Middle frontal gyrus (tissue), 1 donor: ENCODE measurements at regions not wholly inside any gene's neighbourhood (a gene's known extent, or its start where the extent isn't known, plus 50 kb on each side); places are given as distances from the start of the nearest gene placed in this dataset.

Source experiments
- DNase-seq: peaks from one replicate; pipeline ENCODE4 v3.0.0-alpha.2; 2015; ENCODE audit warnings: low spot score; ENCODE audit errors: extremely low spot score

DNA sequence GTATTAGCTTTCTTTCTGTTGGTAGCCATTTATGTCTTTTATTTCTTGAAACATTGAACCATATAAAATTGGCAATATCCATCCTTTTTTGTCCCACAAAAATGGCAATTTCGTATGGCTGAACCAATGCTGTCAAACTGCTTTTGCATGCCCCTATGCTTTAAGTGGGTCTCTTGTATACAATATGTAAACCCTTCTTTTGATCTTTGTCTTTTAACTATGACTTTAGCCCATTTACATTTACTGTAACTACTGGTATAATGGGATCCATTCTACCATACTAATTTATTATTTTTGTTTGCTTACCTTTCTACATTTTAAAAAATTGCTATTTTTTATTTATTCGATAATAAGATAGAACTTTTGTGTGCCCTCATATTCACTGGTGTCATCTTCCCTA, 93.4 kb downstream of the TENT4A start:
- no peak for DNase-seq

DNA sequence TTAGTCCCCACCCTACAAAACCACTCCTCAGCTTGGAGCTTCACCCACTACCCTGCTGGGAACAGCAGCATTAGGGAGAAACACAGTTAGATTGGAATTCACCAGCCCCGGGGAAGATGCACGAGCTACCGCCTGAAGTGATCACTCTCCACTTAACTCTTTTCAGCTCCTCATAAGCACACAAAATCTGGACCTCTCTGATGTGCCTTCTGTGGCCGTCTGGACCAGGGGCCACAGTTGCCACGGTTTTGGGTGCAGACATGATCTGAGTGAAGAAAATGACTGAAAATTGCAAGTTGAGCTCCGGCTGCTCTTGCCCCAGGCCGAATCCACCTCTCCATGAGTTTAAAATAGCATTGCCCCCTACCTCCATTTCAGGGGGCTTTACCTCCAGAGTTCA, 95.2 kb downstream of the TENT4A start:
- DNase-seq, result no peak

DNA sequence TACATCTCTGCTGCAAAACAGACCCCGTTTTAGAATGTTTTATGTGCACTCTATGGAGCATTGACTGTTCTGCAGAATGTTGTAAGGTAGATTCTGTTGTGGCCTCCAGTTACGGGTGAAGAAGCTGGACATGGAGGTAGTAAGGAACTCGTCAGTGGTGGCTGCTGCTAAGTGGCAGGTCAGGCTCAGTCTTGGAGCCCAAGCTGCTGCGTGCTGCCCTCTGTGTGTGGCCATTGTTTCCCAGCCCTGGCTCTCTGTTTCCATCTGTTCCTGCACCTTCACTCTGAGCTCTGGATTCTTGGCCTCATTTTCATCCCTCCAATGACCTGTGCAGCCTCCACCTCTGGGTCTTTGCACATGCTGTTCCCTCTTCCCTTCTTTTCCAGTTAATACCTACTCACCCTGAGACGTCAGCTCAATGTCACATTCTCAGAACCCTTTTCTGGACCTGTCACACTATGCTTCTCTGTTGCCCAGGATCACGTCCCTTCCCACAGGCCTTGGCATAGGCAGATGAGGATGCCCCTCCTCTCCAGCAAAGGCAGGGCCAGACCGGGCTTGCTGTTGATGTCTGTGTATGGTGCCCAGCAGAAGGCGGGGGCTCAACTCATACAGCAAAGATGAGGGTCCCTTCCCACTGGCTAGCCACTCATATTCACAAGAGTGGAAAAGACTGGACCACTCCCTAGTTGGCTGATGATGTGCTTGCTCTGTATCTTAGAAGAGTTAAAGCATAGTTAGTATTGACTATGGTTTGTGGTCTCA, 97.6 kb downstream of the TENT4A start:
- DNase-seq, result no peak

DNA sequence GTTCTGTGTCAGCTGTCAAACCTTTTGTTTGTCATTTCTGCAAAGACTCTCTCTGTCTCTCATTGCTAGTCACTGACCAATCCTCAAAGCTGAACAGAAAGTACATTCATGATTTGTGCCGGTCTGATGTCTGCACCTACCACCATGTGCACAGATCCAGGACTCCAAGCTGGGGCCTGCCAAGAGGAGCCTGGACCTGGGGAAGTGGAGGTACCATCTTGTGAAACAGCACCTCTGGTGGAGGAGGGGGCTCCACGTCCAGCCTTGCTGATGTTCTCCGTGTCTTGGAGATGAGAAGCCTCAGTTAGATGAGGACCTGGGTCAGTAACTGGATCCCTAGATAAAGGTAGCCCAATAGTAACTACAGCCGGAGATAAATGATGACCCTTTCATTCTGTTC, 98.9 kb downstream of the TENT4A start:
- no peak for DNase-seq

DNA sequence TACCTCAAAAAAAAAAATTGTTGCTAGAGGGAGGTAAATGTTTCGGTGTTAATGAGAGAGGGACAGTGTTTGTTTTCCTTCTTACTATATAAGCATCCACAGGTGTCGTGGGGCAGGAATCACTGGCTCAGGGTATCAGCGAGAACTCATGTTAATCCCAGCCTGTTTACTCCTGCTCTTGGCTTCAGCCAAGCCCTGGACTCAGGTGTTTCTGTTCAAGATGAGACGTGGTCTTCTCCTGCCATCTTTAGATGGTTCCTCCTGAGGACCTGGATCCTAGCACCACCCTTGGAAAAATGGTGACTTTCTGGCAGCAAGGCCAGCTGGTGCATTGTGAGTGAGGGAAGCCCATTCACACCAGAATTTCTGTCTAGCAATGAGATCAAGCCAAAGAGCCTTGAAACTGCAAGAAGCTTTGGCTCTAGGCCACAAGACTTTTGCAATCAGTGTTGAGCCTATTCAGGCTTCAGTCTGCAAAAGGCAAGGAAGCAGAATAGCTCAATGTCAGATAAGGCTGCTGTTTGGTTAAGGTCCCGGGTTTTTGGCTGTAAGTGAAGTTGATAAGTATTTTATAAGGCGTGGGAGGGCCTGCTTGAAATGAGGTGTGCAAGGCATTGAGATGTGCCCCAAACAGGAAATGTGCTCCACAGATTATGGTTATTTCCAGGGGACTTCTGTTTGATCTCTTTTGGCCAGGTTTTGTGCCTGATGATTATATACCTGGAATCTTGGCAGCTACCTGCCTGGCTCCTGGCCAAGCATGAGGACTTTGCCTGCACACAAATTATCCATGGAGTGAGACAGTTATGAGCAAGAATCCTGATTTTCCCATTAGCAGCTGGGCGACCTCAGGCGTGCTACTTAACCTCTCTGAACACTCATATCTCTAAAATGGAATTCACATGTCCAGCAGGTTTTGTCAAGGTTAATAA, 99.8 kb downstream of the TENT4A start:
- no peak for DNase-seq

DNA sequence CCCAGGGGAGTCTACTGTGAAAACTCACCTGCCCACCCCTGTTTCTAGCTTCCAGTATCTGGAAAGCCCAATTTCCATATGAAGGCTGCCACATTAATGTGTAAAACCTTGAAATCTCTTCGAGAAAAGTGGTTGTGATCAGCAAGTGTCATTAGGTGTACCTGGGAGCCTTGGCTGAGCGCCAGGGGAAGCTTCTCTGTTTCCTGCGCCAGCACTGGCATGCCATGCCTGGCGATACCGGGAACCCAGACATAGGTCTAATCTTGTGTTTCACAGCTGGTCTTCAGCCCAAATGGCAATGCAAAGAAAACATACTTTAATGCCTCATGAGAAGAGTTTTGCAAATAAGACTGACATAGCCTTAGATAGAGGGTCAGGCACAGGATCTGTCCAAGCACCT, 101.6 kb downstream of the TENT4A start:
- no peak for DNase-seq

DNA sequence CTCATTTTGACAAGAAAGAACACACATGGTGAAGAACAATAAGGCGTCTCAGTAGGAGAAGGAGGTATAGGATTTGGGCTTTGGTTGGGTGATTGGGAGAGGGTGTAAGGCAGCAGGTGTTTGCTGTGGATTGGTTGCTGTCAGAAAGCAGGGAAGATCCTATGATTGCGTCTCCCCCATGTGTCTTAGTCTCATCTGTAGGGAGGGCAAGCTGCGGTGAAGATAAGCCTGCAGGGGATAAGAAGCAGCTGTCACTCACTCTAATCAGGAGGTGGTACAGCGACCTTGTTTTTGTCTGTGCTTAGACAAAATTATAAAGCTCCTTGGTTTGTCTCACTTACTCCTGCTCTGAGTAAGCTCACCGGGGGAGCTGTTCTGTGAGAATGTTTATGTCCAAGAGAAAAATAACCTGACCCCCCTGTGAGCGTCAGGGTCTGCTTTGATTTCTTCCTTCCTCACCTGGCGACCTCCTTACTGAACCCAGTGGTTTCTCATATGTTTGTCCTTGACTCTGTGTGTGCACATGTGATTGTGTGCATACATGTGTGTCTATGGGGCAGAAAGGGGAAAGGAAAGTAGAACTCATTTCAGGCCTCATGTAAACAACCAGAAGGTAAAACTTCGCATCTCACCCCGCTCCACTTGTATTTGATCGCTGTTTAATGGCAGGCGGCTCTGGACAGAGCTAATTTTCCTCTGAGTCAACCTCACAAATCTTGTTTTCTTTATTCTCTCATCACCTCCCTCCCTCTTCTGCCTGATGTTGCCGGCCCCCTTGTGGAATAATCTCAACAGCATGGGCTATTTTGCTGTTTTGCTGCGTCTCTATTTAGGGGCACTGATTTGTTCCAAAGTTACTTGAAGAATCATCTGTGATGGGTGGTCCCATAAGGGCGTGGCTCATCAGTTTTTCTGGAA, 105.6 kb downstream of the TENT4A start:
- DNase-seq, result no peak

DNA sequence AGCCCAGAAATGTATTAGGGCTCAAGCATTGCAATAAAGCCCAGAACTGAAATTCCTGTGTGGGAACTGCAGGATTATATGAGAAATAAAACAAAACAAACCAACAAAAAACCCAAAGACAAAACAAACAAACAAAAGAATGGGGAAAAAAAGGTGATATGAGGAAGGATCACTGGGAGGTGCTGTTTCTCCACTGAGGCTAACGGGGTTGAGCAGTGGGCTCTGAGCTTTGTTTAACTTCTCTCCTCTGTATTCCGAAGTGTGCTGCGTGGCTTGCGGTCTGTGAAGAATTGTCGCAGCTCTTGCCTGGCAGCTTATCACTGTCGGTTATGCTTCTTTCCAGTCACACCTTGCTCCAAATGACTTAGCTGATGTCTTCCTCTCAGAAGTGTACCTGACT, 106.3 kb downstream of the TENT4A start:
- no peak for DNase-seq

DNA sequence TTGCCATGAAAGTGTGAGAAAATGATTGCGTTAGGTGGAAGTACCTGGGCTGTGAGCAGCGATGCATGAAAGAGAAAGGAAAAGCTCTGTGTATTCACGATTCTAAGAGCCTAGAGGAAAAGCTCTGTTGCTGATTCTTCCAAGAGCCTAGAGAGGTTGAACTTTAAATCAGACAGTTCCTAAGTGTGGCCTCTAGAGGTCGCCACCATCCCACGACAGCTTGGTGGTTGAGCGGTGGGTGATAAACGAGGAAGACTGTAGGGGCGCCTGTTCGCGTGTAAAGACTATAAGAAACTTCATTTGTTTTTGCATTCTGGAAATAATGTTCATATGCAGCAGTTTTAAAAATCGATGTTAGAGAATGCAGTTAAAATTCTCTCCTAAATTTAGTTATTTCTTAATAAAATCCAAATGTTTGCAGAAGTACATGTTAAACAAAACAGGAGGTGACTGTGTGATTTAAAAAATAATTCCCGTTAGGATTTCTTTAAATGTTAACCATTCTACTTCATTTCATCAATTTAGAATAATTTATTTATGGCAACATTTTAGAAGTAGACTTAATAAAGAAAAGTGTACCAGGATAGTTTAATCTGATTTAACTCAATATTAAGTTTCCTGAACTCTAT, 107.7 kb downstream of the TENT4A start:
- DNase-seq, result no peak

DNA sequence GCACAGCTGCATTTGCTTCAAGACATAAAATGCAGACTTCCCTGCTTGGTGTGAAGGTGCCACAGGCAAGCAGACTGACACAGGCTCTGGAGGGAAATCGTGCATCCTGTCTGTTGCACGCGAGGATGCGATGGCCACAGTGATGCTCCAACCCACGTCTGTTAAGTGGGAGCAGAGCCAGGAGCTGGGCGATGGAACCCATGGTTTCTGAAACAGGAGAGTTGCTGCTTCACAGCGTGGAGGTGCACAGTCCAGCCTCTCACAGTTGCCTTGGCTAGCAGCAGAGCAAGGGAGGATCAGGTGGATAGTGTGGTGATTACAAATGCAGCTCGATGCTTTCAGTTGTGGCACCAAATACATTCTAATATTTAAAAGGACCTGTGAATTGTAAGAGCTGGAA, 108.8 kb downstream of the TENT4A start:
- no peak for DNase-seq

DNA sequence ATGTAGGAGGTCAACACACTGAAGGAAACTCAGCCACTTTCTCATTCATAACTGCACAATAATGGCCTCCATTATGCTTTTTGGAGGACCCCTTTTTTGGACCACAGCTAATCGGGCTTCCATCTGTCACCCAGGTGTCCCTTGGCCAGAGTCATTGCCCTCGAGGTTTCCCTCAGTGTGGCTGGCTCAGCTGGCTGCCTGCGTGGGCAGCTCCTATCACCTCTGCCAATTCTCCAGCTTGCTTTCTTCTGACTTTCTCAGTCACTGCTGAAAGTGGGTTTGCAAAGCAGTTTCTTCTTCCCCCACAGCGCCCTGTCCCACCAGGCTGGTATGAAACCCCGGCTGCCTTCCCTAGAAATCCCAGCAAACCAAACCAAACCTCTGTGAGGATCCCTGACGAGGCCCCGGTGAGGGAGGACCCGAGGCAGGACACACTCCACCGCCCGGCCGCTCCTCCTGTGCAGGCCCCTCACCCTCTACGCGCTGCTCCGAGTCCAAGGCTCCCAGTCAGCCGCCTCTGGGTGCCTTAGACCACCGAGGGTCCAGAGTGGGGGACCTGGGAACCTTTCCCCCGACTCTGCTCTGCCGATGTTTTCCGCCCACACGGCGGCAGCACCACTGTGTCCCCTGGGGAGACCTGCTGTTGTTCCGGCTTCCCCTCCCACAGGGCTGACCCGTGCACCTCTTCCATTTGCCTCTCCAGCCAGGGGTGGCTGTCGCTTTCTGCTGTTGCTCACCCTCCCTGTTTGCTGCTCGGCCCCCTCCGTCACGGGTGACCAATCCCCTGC, 109.5 kb downstream of the TENT4A start:
- no peak for DNase-seq

DNA sequence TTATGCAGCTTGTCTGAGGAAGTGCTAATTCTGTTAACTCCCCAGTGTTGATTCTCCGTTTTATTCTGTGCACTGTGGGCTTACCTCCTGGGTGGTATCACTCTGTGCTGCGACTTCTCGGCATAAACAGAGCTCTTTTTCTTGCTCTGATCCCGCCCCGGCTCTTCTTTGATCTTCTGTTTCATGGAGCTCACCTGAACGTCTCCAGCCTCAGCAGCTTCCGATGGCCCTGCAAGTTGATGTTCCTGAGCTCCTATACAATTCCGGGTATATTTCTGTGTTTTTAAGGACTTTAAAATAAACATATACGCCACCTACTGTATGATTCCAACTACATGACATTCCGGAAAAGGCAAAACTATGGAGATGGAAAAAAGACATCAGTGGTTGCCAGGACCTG, 110.8 kb downstream of the TENT4A start:
- DNase-seq, result no peak

DNA sequence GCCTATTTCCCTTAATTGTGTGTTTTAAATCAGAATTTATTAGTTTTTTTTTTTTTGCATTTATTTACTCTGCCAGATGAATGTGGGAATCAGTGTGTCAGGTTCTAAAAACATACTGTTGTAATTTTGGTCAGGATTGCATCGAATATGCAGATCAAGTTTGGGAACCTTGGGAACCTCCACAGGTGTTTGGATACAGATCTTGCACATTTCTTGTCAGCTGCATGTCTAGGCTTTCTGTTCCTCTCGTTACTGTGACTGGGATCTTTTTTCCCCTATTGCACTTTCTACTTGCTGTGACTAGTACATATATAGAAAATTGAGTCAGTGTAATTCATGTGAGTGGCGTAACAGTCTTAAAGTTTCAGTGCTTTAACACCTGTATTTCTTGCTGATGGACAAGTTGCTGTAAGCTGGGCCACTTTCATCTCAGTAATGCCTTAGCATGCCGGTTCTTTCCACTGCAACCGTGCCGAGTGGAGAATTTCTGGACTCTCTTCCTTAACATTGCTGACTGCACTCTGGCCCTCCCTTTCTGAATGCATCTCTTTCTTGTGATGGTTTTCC, 112.5 kb downstream of the TENT4A start:
- no peak for DNase-seq

DNA sequence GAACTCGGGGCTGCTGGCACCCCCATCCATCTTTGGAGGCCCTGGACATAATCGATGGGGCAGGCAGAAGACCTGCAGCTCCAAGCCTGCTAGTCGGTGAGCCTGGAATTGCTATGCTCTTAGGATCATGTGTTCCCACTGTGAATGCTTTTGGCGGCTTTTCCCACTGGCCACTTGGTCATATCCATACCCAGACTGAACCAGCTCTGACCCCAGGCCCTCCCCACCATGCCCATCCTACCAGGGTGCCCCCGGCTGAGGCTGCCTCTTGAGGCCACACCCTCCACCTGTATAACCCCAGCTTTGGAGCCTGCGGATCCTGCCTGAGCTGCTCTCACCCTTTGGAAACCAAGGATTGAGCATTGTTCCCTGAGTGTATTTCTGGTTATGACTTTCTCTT, 113.5 kb downstream of the TENT4A start:
- no peak for DNase-seq

DNA sequence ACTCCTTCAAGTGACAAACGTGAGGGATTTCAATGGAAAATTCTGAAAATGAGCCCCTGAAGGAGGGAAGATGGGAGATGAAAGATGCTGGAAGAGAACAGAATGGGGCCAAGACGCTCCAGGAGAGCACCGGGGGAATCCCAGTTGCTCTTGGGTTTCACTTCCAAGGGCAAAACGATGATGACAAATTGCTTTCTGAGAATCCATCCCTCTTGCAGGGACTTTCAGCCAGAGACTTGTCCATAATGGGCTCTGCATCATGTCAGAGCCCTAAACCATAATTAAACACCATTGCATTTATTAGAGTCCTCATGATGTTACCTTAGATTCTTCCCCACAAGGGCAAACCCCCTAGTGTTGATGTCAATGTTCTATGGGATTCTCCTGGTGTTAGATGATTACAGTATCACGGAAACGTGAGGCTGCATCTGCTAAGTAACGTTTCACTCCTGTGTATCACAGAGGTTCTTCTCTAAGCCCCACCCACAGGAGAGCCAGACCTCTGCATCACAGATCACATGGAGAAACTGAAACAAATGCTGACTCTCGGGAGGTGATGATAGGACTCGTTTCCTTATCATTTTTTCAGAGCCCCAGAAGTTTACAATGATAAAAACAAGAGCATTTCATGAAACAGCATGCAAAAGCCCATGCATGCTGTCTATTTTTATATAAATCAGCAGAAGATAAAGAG, 114.4 kb downstream of the TENT4A start:
- no peak for DNase-seq

DNA sequence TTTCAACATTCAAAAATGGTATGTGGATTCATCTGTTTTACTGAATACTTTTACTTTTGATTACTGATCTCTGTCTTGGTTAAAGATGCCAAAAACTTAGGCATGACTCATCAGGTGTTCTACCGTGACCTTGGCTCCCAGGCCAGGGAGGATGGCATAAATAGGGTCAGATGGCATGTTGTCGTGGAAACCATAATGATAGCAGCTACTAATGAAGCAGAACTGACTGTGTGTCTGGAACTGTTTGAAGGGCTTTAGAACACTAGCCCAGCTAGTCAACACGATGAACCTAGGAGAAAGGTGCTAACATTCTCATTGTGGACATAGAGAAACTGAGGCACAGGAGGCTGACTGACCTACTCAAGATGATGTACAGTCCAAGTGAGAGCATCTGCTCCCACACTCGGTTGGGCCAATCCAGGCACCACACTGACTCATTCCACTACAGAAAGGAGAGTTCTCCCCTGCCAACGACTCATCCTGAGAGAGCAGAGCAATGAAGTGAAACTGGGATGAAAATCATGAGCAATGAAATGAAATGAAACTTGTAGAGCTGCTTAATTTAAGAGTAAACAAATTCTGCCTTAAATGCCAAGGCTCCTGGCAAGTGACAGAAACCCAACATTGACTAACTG, 116.0 kb downstream of the TENT4A start:
- DNase-seq, result no peak

DNA sequence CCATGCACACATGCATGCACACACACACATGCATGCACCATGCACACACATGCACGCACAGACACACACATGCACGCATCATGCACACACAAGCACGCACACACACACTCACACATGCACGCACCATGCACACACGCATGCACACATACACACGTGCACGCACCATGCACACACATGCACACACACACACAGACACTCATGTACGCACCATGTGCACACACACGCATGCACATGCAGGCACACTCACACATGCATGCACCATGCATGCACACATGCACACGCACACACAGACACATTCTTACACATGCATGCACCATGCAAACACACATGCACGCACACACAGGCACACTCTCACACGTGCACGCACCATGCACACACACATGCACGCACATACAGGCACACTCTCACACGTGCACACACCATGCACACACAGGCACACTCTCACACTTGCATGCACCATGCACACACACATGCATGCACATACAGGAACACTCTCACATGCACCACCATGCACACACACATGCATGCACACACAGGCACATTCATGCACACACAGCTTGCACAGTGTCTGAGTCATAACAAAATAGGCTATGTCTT, 117.5 kb downstream of the TENT4A start:
- DNase-seq, result no peak
